T-helper 17 cell (primary cell): ENCODE measurements at regions not wholly inside any gene's neighbourhood (a gene's known extent, or its start where the extent isn't known, plus 50 kb on each side); places are given as distances from the start of the nearest gene placed in this dataset.

Experiments
- ATAC-seq: fragments of 150-1000 bp; cut with Tn5 transposase; 2 replicates; pipeline ENCODE4 v1.10.0; 2021; ENCODE audit warnings: mild to moderate bottlenecking, moderate library complexity
- DNase-seq, 3 donors: peaks; one replicate each; pipeline versions ENCODE4 v3.0.0 to v3.0.0-alpha.2; 2020 to 2021
- H3K9me3 ChIP-seq: one replicate; pipeline ENCODE4 v1.7.0; 2013; ENCODE audit warnings: low read length, mild to moderate bottlenecking; ENCODE audit not compliant: control insufficient read depth, poor library complexity, severe bottlenecking
- H3K27ac Mint-ChIP-seq: one replicate; pipeline ENCODE4 v1.8.0; 2022; ENCODE audit warnings: mild to moderate bottlenecking, moderate library complexity, mixed read lengths
- H3K27me3 Mint-ChIP-seq: one replicate; pipeline ENCODE4 v1.8.0; 2022; ENCODE audit warnings: mixed read lengths
- H3K36me3 Mint-ChIP-seq: one replicate; pipeline ENCODE4 v1.8.0; 2022; ENCODE audit warnings: low read depth, mixed read lengths
- H3K4me1 Mint-ChIP-seq: one replicate; pipeline ENCODE4 v1.8.0; 2022; ENCODE audit warnings: mild to moderate bottlenecking, mixed read lengths
- H3K4me3 Mint-ChIP-seq: one replicate; pipeline ENCODE4 v1.8.0; 2022; ENCODE audit warnings: mild to moderate bottlenecking, moderate library complexity, mixed read lengths

- H3K9me3 ChIP-seq: no peaks in the 10 kb centered on the region
- Mint-ChIP-seq H3K4me3 (no peak overlapping the region), H3K4me1 (no peaks in the 10 kb centered on the region), H3K27me3 (peaks cover 7% of the 10 kb centered on the region), H3K36me3 (no peaks in the 10 kb centered on the region), H3K27ac (no peak overlapping the region)
- DNase-seq (no peak), ATAC-seq (no peak)
These were observed 410.6 kb upstream of the DAB2 start for GRCh38 chr5:39835371-39835770.

- Mint-ChIP-seq H3K4me3 (no peak overlapping the region), H3K27me3 (peaks cover 11% of the 10 kb centered on the region), H3K4me1 (no peaks in the 10 kb centered on the region), H3K36me3 (no peaks in the 10 kb centered on the region), H3K27ac (no peak overlapping the region)
- ATAC-seq: no peak
- DNase-seq: no peak
- no peaks in the 10 kb centered on the region for H3K9me3 ChIP-seq
These were observed 404.7 kb upstream of the DAB2 start for GRCh38 chr5:39829441-39829840.

GRCh38 chr5:39826051-39826450 lies 401.3 kb upstream of the DAB2 start:
- H3K36me3 Mint-ChIP-seq: no peaks in the 10 kb centered on the region

GRCh38 chr5:39825301-39825700 lies 400.5 kb upstream of the DAB2 start:
- DNase-seq (no peak), ATAC-seq (no peak)
- Mint-ChIP-seq H3K4me3 (no peak overlapping the region), H3K27ac (no peak overlapping the region), H3K27me3 (peaks cover 6% of the 10 kb centered on the region), H3K36me3 (no peaks in the 10 kb centered on the region), H3K4me1 (no peaks in the 10 kb centered on the region)
- no peaks in the 10 kb centered on the region for H3K9me3 ChIP-seq

More at GRCh38 chr5:39826051-39826450, 401.3 kb upstream of the DAB2 start:
- DNase-seq (no peak), ATAC-seq (no peak)
- no peaks in the 10 kb centered on the region for H3K9me3 ChIP-seq
- no peak overlapping the region for H3K27ac Mint-ChIP-seq
- no peaks in the 10 kb centered on the region for H3K4me1 Mint-ChIP-seq
- peaks cover 6% of the 10 kb centered on the region for H3K27me3 Mint-ChIP-seq
- no peak overlapping the region for H3K4me3 Mint-ChIP-seq

- no peaks in the 10 kb centered on the region for H3K9me3 ChIP-seq
- ATAC-seq: no peak
- Mint-ChIP-seq H3K4me1 (no peaks in the 10 kb centered on the region), H3K4me3 (no peak overlapping the region), H3K27me3 (peaks cover 17% of the 10 kb centered on the region), H3K36me3 (no peaks in the 10 kb centered on the region), H3K27ac (no peak overlapping the region)
- DNase-seq: no peak
These were observed 397.2 kb upstream of the DAB2 start for GRCh38 chr5:39822020-39822419.

- H3K4me1 Mint-ChIP-seq: no peaks in the 10 kb centered on the region
- H3K36me3 Mint-ChIP-seq: peaks cover 3% of the 10 kb centered on the region
- no peak overlapping the region for H3K27ac Mint-ChIP-seq
- no peak overlapping the region for H3K4me3 Mint-ChIP-seq
- DNase-seq (no peak), ATAC-seq (no peak)
- H3K27me3 Mint-ChIP-seq: peaks cover 50% of the 10 kb centered on the region
- no peaks in the 10 kb centered on the region for H3K9me3 ChIP-seq
These were observed 392.1 kb upstream of the DAB2 start for GRCh38 chr5:39816866-39817265.

GRCh38 chr5:39816156-39816845 lies 391.5 kb upstream of the DAB2 start:
- peaks cover 3% of the 10 kb centered on the region for H3K36me3 Mint-ChIP-seq
- peaks cover 50% of the 10 kb centered on the region for H3K27me3 Mint-ChIP-seq
- no peak overlapping the region for H3K27ac Mint-ChIP-seq
- no peaks in the 10 kb centered on the region for H3K4me1 Mint-ChIP-seq
- H3K9me3 ChIP-seq: no peaks in the 10 kb centered on the region
- ATAC-seq (no peak), DNase-seq (no peak)
- no peak overlapping the region for H3K4me3 Mint-ChIP-seq

- DNase-seq (no peak), ATAC-seq (no peak)
- Mint-ChIP-seq H3K27ac (no peak overlapping the region), H3K36me3 (peaks cover 3% of the 10 kb centered on the region), H3K27me3 (peaks cover 50% of the 10 kb centered on the region), H3K4me3 (no peak overlapping the region), H3K4me1 (no peaks in the 10 kb centered on the region)
- no peaks in the 10 kb centered on the region for H3K9me3 ChIP-seq
These were observed 390.9 kb upstream of the DAB2 start for GRCh38 chr5:39815711-39816110.

GRCh38 chr5:39811381-39811780 lies 386.6 kb upstream of the DAB2 start:
- peaks cover 36% of the 10 kb centered on the region for H3K27me3 Mint-ChIP-seq
- peaks cover 3% of the 10 kb centered on the region for H3K36me3 Mint-ChIP-seq
- H3K4me3 Mint-ChIP-seq: no peak overlapping the region
- H3K9me3 ChIP-seq: no peaks in the 10 kb centered on the region
- DNase-seq: no peak
- no peak for ATAC-seq
- no peaks in the 10 kb centered on the region for H3K4me1 Mint-ChIP-seq
- no peak overlapping the region for H3K27ac Mint-ChIP-seq

- no peak overlapping the region for H3K4me3 Mint-ChIP-seq
- no peak for DNase-seq
- H3K27me3 Mint-ChIP-seq: peaks cover 16% of the 10 kb centered on the region
- H3K9me3 ChIP-seq: no peaks in the 10 kb centered on the region
- H3K27ac Mint-ChIP-seq: no peak overlapping the region
- no peak for ATAC-seq
- no peaks in the 10 kb centered on the region for H3K36me3 Mint-ChIP-seq
- H3K4me1 Mint-ChIP-seq: no peaks in the 10 kb centered on the region
These were observed 383.9 kb upstream of the DAB2 start for GRCh38 chr5:39808656-39809055.

GRCh38 chr5:39801306-39801705 lies 376.5 kb upstream of the DAB2 start:
- Mint-ChIP-seq H3K36me3 (no peaks in the 10 kb centered on the region), H3K27ac (no peak overlapping the region), H3K4me3 (no peak overlapping the region), H3K27me3 (peaks cover 7% of the 10 kb centered on the region), H3K4me1 (no peaks in the 10 kb centered on the region)
- no peaks in the 10 kb centered on the region for H3K9me3 ChIP-seq
- DNase-seq (no peak), ATAC-seq (no peak)

GRCh38 chr5:39800042-39800601 lies 375.3 kb upstream of the DAB2 start:
- no peaks in the 10 kb centered on the region for H3K9me3 ChIP-seq
- no peak overlapping the region for H3K27ac Mint-ChIP-seq
- peaks cover 7% of the 10 kb centered on the region for H3K27me3 Mint-ChIP-seq
- no peak for DNase-seq
- no peaks in the 10 kb centered on the region for H3K4me1 Mint-ChIP-seq
- no peak for ATAC-seq
- no peak overlapping the region for H3K4me3 Mint-ChIP-seq
- H3K36me3 Mint-ChIP-seq: no peaks in the 10 kb centered on the region

- peaks cover 7% of the 10 kb centered on the region for H3K27me3 Mint-ChIP-seq
- no peaks in the 10 kb centered on the region for H3K9me3 ChIP-seq
- ATAC-seq (no peak), DNase-seq (no peak)
- H3K4me1 Mint-ChIP-seq: no peaks in the 10 kb centered on the region
- no peak overlapping the region for H3K27ac Mint-ChIP-seq
- no peaks in the 10 kb centered on the region for H3K36me3 Mint-ChIP-seq
- H3K4me3 Mint-ChIP-seq: no peak overlapping the region
These were observed 374.5 kb upstream of the DAB2 start for GRCh38 chr5:39799242-39799641.

GRCh38 chr5:39794513-39795210 lies 369.9 kb upstream of the DAB2 start:
- no peaks in the 10 kb centered on the region for H3K36me3 Mint-ChIP-seq
- ATAC-seq (no peak), DNase-seq (no peak)
- no peak overlapping the region for H3K4me3 Mint-ChIP-seq
- no peaks in the 10 kb centered on the region for H3K4me1 Mint-ChIP-seq
- H3K27me3 Mint-ChIP-seq: peaks cover 2% of the 10 kb centered on the region
- H3K9me3 ChIP-seq: no peaks in the 10 kb centered on the region
- H3K27ac Mint-ChIP-seq: no peak overlapping the region
